HG02973 (cell line): ENCODE measurements at regions not wholly inside any gene's neighbourhood (a gene's known extent, or its start where the extent isn't known, plus 50 kb on each side); places are given as distances from the start of the nearest gene placed in this dataset.
"Not testable (repeated sequence)": the region's sequence is repeated elsewhere in the genome, so short reads cannot be mapped to it uniquely, and the experiment has no call there.

ENCODE experiments used
- ATAC-seq: cut with Tn5 transposase; IDR thresholded peaks from one replicate; pipeline ENCODE4 v1.9.1; 2021; ENCODE audit warnings: moderate library complexity; ENCODE audit not compliant: unreplicated experiment

GRCh38 chr14:71552809-71553208, 379.4 kb upstream of the RGS6 start:
- no peak for ATAC-seq

- no peak for ATAC-seq
Measured at GRCh38 chr14:71553779-71554178, 378.4 kb upstream of the RGS6 start.

DNA sequence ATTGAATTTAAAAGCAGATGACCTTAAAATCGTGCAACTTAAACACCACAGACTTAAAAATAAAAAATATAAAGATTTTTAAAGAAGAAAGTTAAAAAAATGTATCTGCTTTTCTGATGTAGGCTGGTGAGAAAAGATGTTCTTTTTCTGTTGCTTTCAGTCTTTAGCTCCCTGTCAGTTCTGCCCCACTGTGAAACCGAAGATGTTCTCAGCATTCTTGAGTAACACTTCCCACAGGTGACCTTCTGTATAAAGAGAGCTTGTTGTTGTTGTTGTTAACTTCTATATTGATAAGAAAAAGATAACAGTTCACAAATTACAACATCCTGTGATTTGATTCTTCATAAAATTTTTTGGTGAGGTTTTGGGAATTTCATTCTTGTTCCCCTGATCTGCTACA, 377.9 kb upstream of the RGS6 start:
- ATAC-seq = no peak

DNA sequence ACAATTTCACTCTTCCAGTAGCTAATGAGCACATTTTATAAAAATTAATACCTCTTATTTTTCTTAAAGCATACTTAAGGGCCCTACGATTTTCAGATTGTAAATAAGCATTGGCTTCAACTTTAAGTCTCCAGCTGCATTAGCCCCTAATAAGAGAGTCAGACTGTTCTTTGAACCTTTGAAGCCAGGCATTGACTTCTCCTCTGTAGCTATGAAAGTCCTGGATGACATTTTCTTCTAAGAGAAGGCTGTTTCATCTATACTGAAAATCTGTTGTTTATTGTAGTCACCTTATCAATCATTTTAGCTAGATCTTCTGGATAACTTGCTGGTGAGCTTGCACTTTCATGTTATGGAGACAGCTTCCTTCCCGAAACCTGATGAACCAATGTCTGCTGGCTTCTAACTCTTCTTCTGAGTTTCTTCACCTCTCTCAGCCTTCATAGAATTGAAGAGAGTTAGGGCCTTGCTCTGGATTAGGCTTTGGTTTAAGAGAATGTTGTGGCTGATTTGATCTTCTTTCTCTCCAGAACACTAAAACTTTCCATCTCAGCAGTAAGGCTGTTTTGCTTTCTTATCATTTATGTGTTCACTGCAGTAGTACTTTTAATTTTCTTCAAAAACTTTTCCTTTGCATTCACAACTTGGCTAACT, 377.1 kb upstream of the RGS6 start:
- ATAC-seq = peak; percentile 10

GRCh38 chr14:71555654-71556559, 376.3 kb upstream of the RGS6 start:
- ATAC-seq = peak; percentile 87

GRCh38 chr14:71556730-71557129, 375.5 kb upstream of the RGS6 start:
- ATAC-seq = no peak

DNA sequence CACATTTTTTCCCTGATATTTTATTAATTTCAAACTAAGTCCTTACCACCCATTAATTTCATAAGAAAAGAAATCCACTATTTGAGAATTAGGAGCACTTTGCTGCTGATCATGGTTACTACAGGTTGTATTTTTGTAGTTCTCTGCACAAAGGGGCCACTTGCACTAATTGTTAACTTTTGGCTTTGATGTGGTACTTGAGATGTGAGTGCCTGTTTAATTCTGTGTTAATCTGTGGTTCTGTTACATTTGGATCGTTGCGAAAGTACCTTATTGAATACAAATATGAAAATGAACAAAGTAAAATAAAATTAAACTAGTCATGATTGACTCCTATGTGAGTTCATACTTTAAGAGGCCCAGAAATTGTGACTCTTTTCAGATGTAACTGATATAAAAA, 374.9 kb upstream of the RGS6 start:
- no peak for ATAC-seq

DNA sequence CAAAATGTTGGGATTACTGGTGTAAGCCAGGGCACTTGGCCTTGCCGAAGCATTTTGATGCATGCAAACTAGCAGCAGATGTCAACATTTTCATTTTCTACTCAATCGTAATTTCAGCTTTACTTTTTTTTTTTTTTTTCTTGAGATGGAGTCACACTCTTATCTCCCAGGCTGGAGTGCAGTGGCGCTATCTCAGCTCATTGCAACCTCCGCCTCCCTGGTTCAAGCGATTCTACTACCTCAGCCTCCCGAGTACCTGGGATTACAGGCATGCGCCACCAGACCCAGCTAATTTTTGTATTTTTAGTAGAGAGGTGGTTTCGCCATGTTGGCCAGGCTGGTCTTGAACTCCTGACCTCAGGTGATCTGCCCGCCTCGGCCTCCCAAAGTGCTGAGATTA, 373.3 kb upstream of the RGS6 start:
- not testable (repeated sequence) for ATAC-seq

- ATAC-seq = no peak
Measured at GRCh38 chr14:71560751-71561150, 371.5 kb upstream of the RGS6 start.

- no peak for ATAC-seq
Measured at GRCh38 chr14:71563492-71564153, 368.6 kb upstream of the RGS6 start.

GRCh38 chr14:71566276-71566675, 366.0 kb upstream of the RGS6 start:
- ATAC-seq = no peak

GRCh38 chr14:71567499-71568133, 364.6 kb upstream of the RGS6 start:
- ATAC-seq = not testable (repeated sequence)

GRCh38 chr14:71574976-71575375, 357.3 kb upstream of the RGS6 start:
- ATAC-seq = no peak

GRCh38 chr14:71576472-71576871, 355.8 kb upstream of the RGS6 start:
- no peak for ATAC-seq

DNA sequence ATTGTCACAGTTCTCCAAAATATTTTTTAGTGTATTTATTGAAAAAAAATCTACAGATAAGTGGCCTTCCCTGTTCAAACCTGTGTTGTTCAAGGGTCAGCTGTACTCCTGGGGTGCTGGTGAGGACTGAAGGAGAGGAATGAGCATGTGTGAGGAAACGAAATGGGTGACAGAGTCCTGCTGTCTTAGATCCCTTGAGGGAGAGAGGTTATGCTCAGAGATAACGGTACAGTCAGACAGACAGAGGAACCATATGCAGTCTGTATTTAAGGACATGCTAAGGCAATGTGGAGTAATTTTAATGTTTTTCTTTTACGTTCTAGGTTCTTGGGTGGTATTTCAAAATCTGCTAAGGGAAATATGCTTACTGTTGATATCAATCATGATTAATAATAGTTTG, 352.9 kb upstream of the RGS6 start:
- ATAC-seq = no peak

DNA sequence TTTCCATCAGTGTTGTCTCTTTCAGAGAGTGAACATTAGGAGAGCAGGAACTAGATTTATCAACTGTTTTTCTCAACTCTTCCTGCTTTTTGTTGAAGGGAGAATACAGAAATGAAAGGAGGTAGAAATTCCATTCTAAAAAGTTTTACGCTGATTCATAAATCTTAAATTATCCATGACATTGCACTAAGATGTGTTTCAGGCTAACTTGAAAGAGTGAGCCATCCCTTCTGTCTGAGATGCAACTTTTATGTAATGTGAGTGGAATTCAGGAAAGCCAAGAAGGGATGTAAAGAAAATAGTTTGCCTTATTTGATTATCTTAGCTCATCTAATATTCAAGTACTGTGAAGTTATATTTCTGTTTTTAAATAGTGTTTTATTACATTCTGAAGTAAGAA, 349.5 kb upstream of the RGS6 start:
- ATAC-seq = no peak

DNA sequence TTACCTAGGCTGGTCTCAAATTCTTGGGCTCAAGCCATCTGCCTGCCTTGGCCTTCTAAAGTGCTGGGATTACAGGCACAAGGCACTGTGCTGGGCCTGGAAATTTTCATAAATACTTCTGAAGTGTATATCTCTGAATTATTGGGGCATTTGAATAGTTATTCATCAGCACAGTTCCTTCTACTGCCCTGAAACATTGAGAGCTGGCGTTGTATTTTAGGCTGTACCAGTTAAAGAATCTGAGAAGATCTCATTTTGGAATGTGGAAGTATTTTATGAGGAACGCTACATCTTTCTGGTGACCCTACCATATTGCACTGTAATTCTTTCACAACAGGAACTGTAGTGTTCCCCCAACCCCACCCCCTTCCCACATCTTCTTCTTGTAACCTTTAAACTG, 349.0 kb upstream of the RGS6 start:
- ATAC-seq = no peak

- ATAC-seq = no peak
Measured at GRCh38 chr14:71583705-71584104, 348.5 kb upstream of the RGS6 start.

DNA sequence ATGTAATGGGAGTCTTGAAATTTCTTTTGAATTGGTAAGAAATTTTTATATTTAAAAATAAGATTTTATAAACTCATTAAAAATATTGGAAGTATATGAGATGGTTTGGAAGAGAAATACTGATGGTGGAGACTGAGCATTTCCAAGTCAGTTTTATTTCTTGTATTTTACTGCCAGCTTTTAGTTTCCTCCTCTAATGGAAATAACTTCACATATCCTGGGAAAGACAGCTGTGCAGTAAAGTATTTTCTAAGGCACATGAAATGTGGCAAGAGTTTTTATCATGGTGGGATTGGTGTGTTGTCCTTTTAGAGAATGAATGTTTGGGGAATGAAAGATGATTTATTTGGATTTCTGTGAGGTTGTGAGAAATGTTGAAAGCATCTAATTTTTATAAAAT, 346.9 kb upstream of the RGS6 start:
- ATAC-seq = no peak

GRCh38 chr14:71586131-71586897, 345.9 kb upstream of the RGS6 start:
- ATAC-seq = no peak

GRCh38 chr14:71588028-71588427, 344.2 kb upstream of the RGS6 start:
- ATAC-seq = no peak
